Uterus (tissue), 2 donors: ENCODE measurements at regions not wholly inside any gene's neighbourhood (a gene's known extent, or its start where the extent isn't known, plus 50 kb on each side); places are given as distances from the start of the nearest gene placed in this dataset.

Source experiments
- POLR2A ChIP-seq, 2 donors: fragments of 450-650 bp; IDR thresholded peaks; one replicate each; pipeline ENCODE4 v1.6.1; 2016; ENCODE audit warnings: antibody characterized with exemption in 2 of 2, mild to moderate bottlenecking in 1 of 2, moderate library complexity in 1 of 2
- TF ChIP-seq, protein P1 (sequence below), 4 experiments: fragments of 200-600 bp in 2 of 4; fragments of 450-650 bp in 2 of 4; sonication (generic) in 2 of 4; IDR thresholded peaks; one replicate each; pipeline ENCODE4 v1.5.1; 2016 to 2019; ENCODE audit warnings: antibody characterized with exemption in 4 of 4, mild to moderate bottlenecking in 2 of 4, moderate library complexity in 1 of 4

DNA sequence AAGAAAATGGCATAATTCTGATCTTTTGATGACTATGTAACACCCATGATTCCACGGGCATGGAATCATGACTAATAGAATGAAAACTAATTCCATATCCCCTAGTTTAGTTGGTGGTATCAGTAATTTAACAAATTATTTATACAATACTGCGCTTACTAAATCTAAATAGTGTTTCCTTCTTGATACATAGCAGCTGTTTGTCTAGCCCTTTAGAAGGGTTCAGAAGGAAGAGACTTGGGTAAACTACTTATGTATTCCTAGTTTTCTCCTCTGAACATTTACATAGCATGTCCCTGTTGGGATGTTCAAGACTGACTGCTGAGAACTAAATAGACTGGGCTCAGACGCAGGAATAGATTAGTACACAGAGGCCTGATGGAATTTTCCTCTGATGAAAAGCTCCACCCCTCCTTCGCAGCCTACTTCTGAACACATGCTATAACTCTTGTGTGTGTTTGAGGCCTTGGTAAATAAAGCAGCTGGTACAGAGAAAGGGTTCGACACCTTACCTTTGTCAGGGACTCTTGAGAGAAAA is 330.6 kb upstream of the LMCD1 start:
- TF ChIP-seq, protein P1, sequence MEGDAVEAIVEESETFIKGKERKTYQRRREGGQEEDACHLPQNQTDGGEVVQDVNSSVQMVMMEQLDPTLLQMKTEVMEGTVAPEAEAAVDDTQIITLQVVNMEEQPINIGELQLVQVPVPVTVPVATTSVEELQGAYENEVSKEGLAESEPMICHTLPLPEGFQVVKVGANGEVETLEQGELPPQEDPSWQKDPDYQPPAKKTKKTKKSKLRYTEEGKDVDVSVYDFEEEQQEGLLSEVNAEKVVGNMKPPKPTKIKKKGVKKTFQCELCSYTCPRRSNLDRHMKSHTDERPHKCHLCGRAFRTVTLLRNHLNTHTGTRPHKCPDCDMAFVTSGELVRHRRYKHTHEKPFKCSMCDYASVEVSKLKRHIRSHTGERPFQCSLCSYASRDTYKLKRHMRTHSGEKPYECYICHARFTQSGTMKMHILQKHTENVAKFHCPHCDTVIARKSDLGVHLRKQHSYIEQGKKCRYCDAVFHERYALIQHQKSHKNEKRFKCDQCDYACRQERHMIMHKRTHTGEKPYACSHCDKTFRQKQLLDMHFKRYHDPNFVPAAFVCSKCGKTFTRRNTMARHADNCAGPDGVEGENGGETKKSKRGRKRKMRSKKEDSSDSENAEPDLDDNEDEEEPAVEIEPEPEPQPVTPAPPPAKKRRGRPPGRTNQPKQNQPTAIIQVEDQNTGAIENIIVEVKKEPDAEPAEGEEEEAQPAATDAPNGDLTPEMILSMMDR (IDR thresholded peaks at IDR 0.05): no peak
- TF ChIP-seq POLR2A (IDR thresholded peaks at IDR 0.05): no peak
